ENCODE measurements at regions not wholly inside any gene's neighbourhood (a gene's known extent, or its start where the extent isn't known, plus 50 kb on each side); places are given as distances from the start of the nearest gene placed in this dataset.

DNA sequence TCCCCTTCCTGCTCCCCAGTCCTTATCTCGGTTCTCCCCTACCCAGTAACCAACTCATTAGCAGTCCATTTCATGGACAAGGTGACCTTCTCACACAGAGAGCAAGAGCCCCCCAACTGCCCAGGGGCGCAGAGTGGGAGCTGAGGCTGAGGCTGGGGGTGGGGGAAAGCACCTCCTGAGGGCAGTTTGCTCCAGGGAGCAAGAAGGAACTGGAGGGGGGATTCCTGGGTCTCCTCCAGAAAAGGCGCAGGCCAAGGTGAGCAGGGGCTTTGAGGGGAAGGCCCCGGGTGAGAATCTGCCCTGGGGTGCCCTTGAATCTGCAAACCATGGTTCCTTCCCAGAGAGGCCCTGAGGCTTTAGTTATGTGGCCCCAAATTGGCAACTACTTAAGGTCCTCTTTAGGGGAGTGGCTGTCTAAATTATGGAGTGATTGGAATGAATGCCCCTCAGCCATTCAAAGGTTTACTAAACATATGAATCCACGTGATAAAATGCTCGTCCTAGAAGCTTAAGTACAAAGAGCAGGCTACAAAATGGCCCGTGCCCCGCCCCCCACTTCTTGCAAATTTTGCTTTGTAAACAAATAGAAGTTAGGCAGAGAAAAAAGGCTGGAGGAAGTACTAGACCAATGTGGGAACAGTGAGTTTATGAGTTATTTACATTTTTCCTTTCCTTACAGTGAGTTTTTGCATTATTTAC lies 123.5 kb upstream of the HS6ST1 start:
- no peak for TF ChIP-seq CTCF (IDR thresholded peaks at IDR 0.05; ENCODE audit: insufficient read depth, low read depth, low read length, missing control alignments)
- H3K4me3 ChIP-seq (ENCODE audit: low read length), result no peak overlapping the region
- no peak for DNase-seq (ENCODE audit: low read depth)

DNA sequence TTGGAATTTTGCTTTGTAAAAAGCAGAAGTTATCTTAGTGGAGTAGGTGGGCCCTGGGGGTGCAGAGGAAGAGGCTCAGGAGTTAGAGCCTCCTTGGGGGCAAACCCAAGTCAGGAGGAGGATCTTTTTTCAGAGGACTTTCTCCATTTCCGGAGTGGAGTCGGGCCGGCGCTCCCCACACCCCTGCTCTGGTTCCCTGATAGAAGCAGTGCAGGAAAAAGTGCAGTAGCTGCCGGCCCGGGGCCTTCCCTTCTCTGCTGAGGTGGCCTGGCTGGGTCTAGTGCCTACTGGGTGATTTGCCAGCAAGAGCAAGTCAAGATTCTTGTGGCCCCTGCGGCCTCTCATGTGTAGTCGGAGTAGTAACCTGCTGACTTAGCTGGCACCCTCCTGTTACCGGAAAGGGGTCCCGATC lies 124.2 kb upstream of the HS6ST1 start:
- no peak for TF ChIP-seq CTCF (IDR thresholded peaks at IDR 0.05; ENCODE audit: insufficient read depth, low read depth, low read length, missing control alignments)
- no peak for DNase-seq (ENCODE audit: low read depth)
- no peak overlapping the region for H3K4me3 ChIP-seq (ENCODE audit: low read length)

DNA sequence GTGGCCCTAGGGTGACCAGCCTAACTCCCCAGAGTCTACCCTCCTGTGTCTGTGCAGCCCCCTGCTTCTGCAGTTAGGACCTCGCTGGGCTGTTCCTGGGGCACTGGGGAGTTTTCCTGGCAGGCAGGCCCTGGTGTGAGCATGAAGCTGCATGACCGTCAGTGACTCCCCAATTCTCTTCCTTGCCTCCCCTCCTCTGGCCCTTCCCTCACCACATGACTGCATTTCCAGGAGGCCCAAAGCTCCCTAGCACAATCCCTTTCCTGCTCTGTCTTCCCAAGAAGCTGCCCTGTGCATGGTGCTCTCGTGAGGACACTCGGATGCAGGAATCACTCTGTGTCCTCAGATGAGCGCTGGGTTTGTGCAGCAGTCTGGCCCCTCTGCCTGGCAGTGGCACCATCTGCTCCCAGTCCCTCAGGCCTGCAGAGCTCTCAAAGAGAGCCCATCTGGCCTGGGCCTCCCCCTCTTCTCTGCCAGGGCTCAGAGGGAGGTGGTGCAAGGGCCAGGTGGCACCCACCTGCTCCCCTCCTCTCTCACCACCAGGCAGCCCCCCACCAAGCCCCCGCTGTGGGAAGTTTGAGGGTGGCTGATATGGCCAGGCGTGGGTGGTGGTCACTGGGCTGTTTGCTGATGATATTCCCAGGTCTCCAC lies 125.6 kb upstream of the HS6ST1 start:
- H3K4me3 ChIP-seq (ENCODE audit: low read length), result no peak overlapping the region
- no peak for TF ChIP-seq CTCF (IDR thresholded peaks at IDR 0.05; ENCODE audit: insufficient read depth, low read depth, low read length, missing control alignments)
- DNase-seq (ENCODE audit: low read depth), result no peak

DNA sequence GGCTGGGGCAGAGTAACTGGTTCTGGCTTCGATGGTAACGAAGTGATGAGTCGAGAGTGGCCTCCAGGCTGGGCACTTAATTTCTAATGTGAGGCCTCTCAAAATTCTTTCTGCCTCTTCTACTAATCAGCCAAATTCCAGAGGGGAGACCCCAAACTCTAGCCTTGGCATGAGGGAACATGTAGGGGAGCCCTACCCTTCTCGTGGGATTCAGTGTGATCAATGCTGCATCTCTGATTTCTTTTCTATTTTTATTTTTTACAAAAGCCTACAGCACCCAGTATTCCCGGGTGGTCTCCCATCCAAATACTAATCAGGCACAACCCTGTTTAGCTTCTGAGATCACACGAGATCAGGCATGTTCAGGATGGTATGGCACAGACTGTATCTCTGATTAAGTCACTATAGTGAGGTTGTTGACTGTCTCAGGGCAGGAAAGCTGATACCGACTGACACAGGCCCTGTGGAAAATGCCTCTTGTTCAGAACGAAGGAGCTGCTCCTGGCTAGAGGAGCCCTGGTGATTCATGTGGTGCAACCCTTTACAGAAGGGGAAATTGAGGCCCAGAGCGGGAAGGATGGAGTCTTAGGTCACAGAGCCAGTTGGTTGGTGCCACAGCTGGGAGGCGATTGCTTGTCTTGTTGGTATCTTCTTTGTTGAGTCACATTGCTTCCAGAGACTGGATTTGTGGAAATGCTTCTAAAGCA lies 126.3 kb upstream of the HS6ST1 start:
- TF ChIP-seq CTCF (IDR thresholded peaks at IDR 0.05; ENCODE audit: insufficient read depth, low read depth, low read length, missing control alignments), result no peak
- DNase-seq (ENCODE audit: low read depth), result no peak
- no peak overlapping the region for H3K4me3 ChIP-seq (ENCODE audit: low read length)

DNA sequence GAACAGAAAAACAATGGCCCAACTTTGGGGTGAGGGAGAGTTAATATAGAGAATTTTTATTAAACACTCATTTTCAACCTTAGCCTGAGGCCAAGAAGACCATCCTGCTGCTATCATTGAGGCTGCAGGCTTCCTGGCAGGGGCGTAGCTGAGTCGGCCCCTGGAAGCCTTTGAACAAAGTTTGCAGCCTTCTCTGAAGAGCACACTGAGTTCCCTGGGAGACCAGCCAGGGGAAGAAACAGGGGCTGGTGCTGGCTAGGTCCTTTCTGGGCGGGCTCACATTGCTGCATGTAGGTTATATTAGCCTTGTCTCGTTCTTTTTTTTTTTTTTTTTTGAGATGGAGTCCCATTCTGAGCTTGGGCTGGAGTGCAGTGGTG lies 126.8 kb upstream of the HS6ST1 start:
- no peak for TF ChIP-seq CTCF (IDR thresholded peaks at IDR 0.05; ENCODE audit: insufficient read depth, low read depth, low read length, missing control alignments)
- no peak overlapping the region for H3K4me3 ChIP-seq (ENCODE audit: low read length)
- no peak for DNase-seq (ENCODE audit: low read depth)

- no peak overlapping the region for H3K4me3 ChIP-seq (ENCODE audit: low read length)
- TF ChIP-seq CTCF (IDR thresholded peaks at IDR 0.05; ENCODE audit: insufficient read depth, low read depth, low read length, missing control alignments), result no peak
- no peak for DNase-seq (ENCODE audit: low read depth)
Measured at GRCh38 chr2:128446049-128446873, 127.6 kb upstream of the HS6ST1 start.

Measured in epithelial cell of esophagus (primary cell).